H54 (cell line): ENCODE measurements at regions not wholly inside any gene's neighbourhood (a gene's known extent, or its start where the extent isn't known, plus 50 kb on each side); places are given as distances from the start of the nearest gene placed in this dataset.
A peak's percentile ranks its signal among the peaks of the same experiment; 100 is the strongest.

Experiments used
- DNase-seq: peaks from one replicate; pipeline ENCODE4 v3.0.0; 2011; ENCODE audit warnings: low spot score, mixed read lengths; ENCODE audit not compliant: insufficient read length
- FAIRE-seq: peaks from 3 replicates; lab custom pipeline; 2011; peaks lifted over from hg19 to GRCh38; lab: Jason Lieb, UNC
- POLR2A ChIP-seq: IDR thresholded peaks from 2 replicates; pipeline ENCODE4 v1.6.1; 2011; ENCODE audit warnings: low read depth, mild to moderate bottlenecking, low read length

GRCh38 chr1:34426325-34426896 is 249.7 kb downstream of the C1orf94 start:
- no peak for DNase-seq
- TF ChIP-seq POLR2A: no peak
- no peak for FAIRE-seq

GRCh38 chr1:34427170-34427569 is 250.5 kb downstream of the C1orf94 start:
- FAIRE-seq: no peak
- no peak for DNase-seq
- no peak for TF ChIP-seq POLR2A

GRCh38 chr1:34433099-34433498 is 256.4 kb downstream of the C1orf94 start:
- FAIRE-seq (no peak), DNase-seq (no peak)
- no peak for TF ChIP-seq POLR2A

- FAIRE-seq: no peak
- TF ChIP-seq POLR2A: no peak
- no peak for DNase-seq
These were observed 260.1 kb downstream of the C1orf94 start for GRCh38 chr1:34436836-34437235.

- TF ChIP-seq POLR2A: no peak
- no peak for FAIRE-seq
- DNase-seq: no peak
These were observed 264.8 kb downstream of the C1orf94 start for GRCh38 chr1:34441259-34442069.

- FAIRE-seq: no peak
These were observed 267.8 kb downstream of the C1orf94 start for GRCh38 chr1:34444516-34444915.

GRCh38 chr1:34450325-34450724 is 273.6 kb downstream of the C1orf94 start:
- FAIRE-seq (no peak), DNase-seq (no peak)
- no peak for TF ChIP-seq POLR2A

More at GRCh38 chr1:34444516-34444915, 267.8 kb downstream of the C1orf94 start:
- no peak for DNase-seq
- no peak for TF ChIP-seq POLR2A

- DNase-seq (no peak), FAIRE-seq (no peak)
- TF ChIP-seq POLR2A: no peak
These were observed 275.7 kb downstream of the C1orf94 start for GRCh38 chr1:34452451-34452850.

- no peak for DNase-seq
These were observed 278.4 kb downstream of the C1orf94 start for GRCh38 chr1:34455121-34455520.

GRCh38 chr1:34460193-34460592 is 283.5 kb downstream of the C1orf94 start:
- DNase-seq: peak; percentile 50
- TF ChIP-seq POLR2A: no peak
- peak; percentile 27 for FAIRE-seq

More at GRCh38 chr1:34455121-34455520, 278.4 kb downstream of the C1orf94 start:
- no peak for TF ChIP-seq POLR2A
- FAIRE-seq: no peak

- DNase-seq (no peak), FAIRE-seq (no peak)
- no peak for TF ChIP-seq POLR2A
These were observed 284.4 kb upstream of the GJB5 start for GRCh38 chr1:34470401-34470800.

GRCh38 chr1:34474566-34474965 is 280.3 kb upstream of the GJB5 start:
- DNase-seq: no peak

GRCh38 chr1:34476371-34476770 is 278.5 kb upstream of the GJB5 start:
- FAIRE-seq (no peak), DNase-seq (no peak)
- TF ChIP-seq POLR2A: no peak

More at GRCh38 chr1:34474566-34474965, 280.3 kb upstream of the GJB5 start:
- FAIRE-seq: no peak
- no peak for TF ChIP-seq POLR2A

GRCh38 chr1:34477632-34478141 is 277.2 kb upstream of the GJB5 start:
- FAIRE-seq: no peak
- TF ChIP-seq POLR2A: no peak
- no peak for DNase-seq
